PC-3 (cell line): ENCODE measurements at regions not wholly inside any gene's neighbourhood (a gene's known extent, or its start where the extent isn't known, plus 50 kb on each side); places are given as distances from the start of the nearest gene placed in this dataset.

ENCODE experiments used
- ATAC-seq: fragments of 200-7000 bp; cut with Tn5 transposase; 2 replicates; pipeline ENCODE4 v1.9.1; 2020; ENCODE audit warnings: mild to moderate bottlenecking, moderate library complexity
- BruUV-seq: library from RNA; stranded (reverse); fragments of 400-500 nt; replicated peaks from 2 replicates; lab custom pipeline; 2021; lab: Mats Ljungman, UMichigan
- CTCF ChIA-PET: fragments of 300-600 bp; sonication (Branson Sonifier 250); formaldehyde crosslinking; loops from one replicate; lab custom pipeline; 2022; ENCODE audit warnings: antibody characterized with exemption; lab: Charles Lee
- POLR2A ChIA-PET: fragments of 300-600 bp; sonication (Branson Sonifier 250); formaldehyde crosslinking; loops from one replicate; lab custom pipeline; 2022; ENCODE audit warnings: antibody characterized with exemption; ENCODE audit not compliant: unreplicated experiment; lab: Charles Lee
- DNase-seq: peaks from one replicate; pipeline ENCODE4 v3.0.0-alpha.2; 2015
- H2AFZ ChIP-seq: fragments of 300-600 bp; sonication (generic); 2 replicates; pipeline ENCODE4 v1.6.0; 2016; ENCODE audit warnings: antibody characterized with exemption, low read length
- H3F3A ChIP-seq: fragments of 300-600 bp; sonication (generic); one replicate; pipeline ENCODE4 v1.6.0; 2017; ENCODE audit warnings: antibody characterized with exemption, low read length, control low read depth, mild to moderate bottlenecking; ENCODE audit not compliant: unreplicated experiment
- H3K27ac ChIP-seq: fragments of 300-600 bp; sonication (generic); 2 replicates; pipeline ENCODE4 v1.5.1; 2016; ENCODE audit warnings: mild to moderate bottlenecking, low read length
- H3K27me3 ChIP-seq: fragments of 300-600 bp; sonication (generic); 2 replicates; pipeline ENCODE4 v1.6.1; 2016; ENCODE audit warnings: low read length, mixed read lengths
- H3K36me3 ChIP-seq: fragments of 300-600 bp; sonication (generic); 2 replicates; pipeline ENCODE4 v1.6.1; 2016; ENCODE audit warnings: low read depth, mixed run types, low read length, mixed read lengths
- H3K4me1 ChIP-seq: fragments of 300-600 bp; sonication (generic); 2 replicates; pipeline ENCODE4 v1.5.1; 2016; ENCODE audit warnings: low read length; ENCODE audit not compliant: insufficient read depth
- H3K4me2 ChIP-seq: fragments of 300-600 bp; sonication (generic); 2 replicates; pipeline ENCODE4 v1.6.0; 2016; ENCODE audit warnings: low read length
- H3K4me3 ChIP-seq: fragments of 300-600 bp; sonication (generic); 2 replicates; pipeline ENCODE4 v1.5.1; 2016; ENCODE audit warnings: mild to moderate bottlenecking, low read length, mixed read lengths
- H3K79me2 ChIP-seq: fragments of 300-600 bp; sonication (generic); 2 replicates; pipeline ENCODE4 v1.6.1; 2017; ENCODE audit warnings: low read length, mixed read lengths
- H3K9ac ChIP-seq: fragments of 300-600 bp; sonication (generic); 2 replicates; pipeline ENCODE4 v1.6.0; 2016; ENCODE audit warnings: mild to moderate bottlenecking, low read length
- H3K9me2 ChIP-seq: fragments of 300-600 bp; sonication (generic); replicated peaks from 2 replicates; pipeline ENCODE4 v1.6.1; 2016; ENCODE audit warnings: mixed run types, low read length, mixed read lengths
- H3K9me3 ChIP-seq: fragments of 300-600 bp; sonication (generic); 2 replicates; pipeline ENCODE4 v1.6.1; 2016; ENCODE audit warnings: low read length, mixed read lengths
- H4K20me1 ChIP-seq: fragments of 300-600 bp; sonication (generic); 2 replicates; pipeline ENCODE4 v1.6.1; 2016; ENCODE audit warnings: low read length, mixed read lengths
- EZH2 ChIP-seq: fragments of 300-600 bp; sonication (generic); IDR thresholded peaks from one replicate; pipeline ENCODE4 v1.6.1; 2017; ENCODE audit warnings: antibody characterized with exemption, mild to moderate bottlenecking, low read length; ENCODE audit not compliant: unreplicated experiment
- EZH2phosphoT487 ChIP-seq: fragments of 300-600 bp; sonication (generic); IDR thresholded peaks from 2 replicates; pipeline ENCODE4 v1.6.1; 2018; ENCODE audit warnings: mild to moderate bottlenecking, antibody characterized with exemption, low read length, borderline replicate concordance
- intact Hi-C: fragments of 100-400 bp; cut with micrococcal nuclease; formaldehyde crosslinking; loops from 2 replicates; pipeline ENCODE4 v1.9.0; 2023
- TF ChIP-seq, protein P1 (sequence below): fragments of 300-600 bp; sonication (generic); conservative IDR thresholded peaks from 2 replicates; pipeline ENCODE4 v1.5.1; 2017; ENCODE audit warnings: antibody characterized with exemption, low read depth, mild to moderate bottlenecking, low read length

DNA sequence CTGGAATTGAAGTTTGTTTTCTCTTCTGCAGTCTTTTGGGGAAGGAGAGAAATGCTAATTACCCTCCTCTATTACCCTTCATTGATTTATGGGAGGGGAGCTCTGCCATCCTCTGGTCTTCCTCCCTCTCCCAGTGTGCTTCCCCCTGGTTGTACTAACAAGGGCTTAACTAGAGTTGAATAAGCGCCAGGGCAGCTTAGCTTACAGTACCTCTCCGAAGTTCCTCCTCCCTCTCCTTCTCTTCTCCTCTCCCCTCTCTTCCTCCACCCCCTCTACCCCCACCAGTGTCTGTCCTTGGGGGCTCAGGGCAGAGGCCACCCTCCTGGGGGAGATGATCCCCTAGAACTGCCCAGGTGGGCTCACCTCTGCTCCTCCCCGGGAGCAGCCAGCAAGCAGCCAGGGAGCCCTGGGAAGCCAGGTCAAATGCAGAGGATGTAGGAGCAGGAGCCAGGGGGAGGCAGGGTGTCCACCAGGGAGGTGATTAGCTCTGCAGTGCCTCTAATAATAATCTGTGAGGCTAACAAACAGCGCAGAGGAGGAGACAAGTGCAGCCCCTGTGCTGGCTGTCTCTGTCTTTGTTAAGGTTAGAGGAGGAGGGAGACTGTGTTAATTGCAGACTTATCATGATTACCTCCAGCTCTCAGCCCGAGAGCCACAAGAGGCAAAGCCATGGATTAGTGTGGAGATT, 191.6 kb upstream of the CADM1 start:
- ChIA-PET POLR2A (no interaction called here), CTCF (no interaction called here)
- BruUV-seq = no TSS peak
- no peak overlapping the region for H3K27ac ChIP-seq
- H3K4me1 ChIP-seq = no peaks in the 10 kb centered on the region
- TF ChIP-seq, protein P1, sequence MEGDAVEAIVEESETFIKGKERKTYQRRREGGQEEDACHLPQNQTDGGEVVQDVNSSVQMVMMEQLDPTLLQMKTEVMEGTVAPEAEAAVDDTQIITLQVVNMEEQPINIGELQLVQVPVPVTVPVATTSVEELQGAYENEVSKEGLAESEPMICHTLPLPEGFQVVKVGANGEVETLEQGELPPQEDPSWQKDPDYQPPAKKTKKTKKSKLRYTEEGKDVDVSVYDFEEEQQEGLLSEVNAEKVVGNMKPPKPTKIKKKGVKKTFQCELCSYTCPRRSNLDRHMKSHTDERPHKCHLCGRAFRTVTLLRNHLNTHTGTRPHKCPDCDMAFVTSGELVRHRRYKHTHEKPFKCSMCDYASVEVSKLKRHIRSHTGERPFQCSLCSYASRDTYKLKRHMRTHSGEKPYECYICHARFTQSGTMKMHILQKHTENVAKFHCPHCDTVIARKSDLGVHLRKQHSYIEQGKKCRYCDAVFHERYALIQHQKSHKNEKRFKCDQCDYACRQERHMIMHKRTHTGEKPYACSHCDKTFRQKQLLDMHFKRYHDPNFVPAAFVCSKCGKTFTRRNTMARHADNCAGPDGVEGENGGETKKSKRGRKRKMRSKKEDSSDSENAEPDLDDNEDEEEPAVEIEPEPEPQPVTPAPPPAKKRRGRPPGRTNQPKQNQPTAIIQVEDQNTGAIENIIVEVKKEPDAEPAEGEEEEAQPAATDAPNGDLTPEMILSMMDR = no peak
- TF ChIP-seq EZH2 (no peak), EZH2phosphoT487 (no peak)
- H3K9me2 ChIP-seq = no peaks in the 10 kb centered on the region
- DNase-seq = no peak
- H3K4me2 ChIP-seq = no peak overlapping the region
- H3K9me3 ChIP-seq = peaks cover 15% of the 10 kb centered on the region; the same call in 1 of the 2 replicates
- no peaks in the 10 kb centered on the region for H3F3A ChIP-seq
- ATAC-seq = no peak
- no peaks in the 10 kb centered on the region for H3K27me3 ChIP-seq
- H2AFZ ChIP-seq = no peak overlapping the region
- no peaks in the 10 kb centered on the region for H3K36me3 ChIP-seq
- intact Hi-C loops = no loop called here
- no peaks in the 10 kb centered on the region for H3K79me2 ChIP-seq
- H3K9ac ChIP-seq = no peak overlapping the region
- H4K20me1 ChIP-seq = no peaks in the 10 kb centered on the region
- no peak overlapping the region for H3K4me3 ChIP-seq

DNA sequence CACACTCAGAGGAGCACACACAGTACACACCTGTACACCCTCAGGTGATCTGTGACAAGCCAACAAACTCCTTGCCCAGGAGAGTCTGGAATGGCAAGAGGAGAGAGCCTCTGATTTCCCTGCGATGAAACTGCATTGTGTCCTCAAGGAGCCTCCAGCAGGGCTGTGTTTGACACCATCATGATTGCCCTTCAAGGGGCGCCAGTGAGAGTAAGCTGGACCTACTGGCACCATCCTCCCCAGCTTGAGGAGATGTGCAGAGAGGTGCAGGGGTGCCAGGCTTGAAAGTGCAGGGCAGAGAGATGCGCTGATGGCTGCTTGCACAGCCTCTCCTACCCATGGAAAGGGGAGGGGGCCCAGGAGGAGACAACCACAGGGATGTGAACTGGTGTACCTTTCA, 188.8 kb upstream of the CADM1 start:
- CTCF ChIA-PET = no interaction called here
- H3K79me2 ChIP-seq = no peaks in the 10 kb centered on the region
- H3K4me1 ChIP-seq = no peaks in the 10 kb centered on the region
- peaks cover 3% of the 10 kb centered on the region; the same call in 1 of the 2 replicates for H3K9me3 ChIP-seq
- intact Hi-C loops = no loop called here
- DNase-seq = no peak
- H3K27ac ChIP-seq = no peak overlapping the region
- H3K36me3 ChIP-seq = no peaks in the 10 kb centered on the region
- no TSS peak for BruUV-seq
- H4K20me1 ChIP-seq = no peaks in the 10 kb centered on the region
- TF ChIP-seq, protein P1 = no peak
- no peak for TF ChIP-seq EZH2phosphoT487
- TF ChIP-seq EZH2 = no peak
- POLR2A ChIA-PET = no interaction called here
- ATAC-seq = no peak
- H3K9me2 ChIP-seq = no peaks in the 10 kb centered on the region
- H3K4me3 ChIP-seq = no peak overlapping the region
- no peak overlapping the region for H3K4me2 ChIP-seq
- H2AFZ ChIP-seq = no peak overlapping the region
- H3K9ac ChIP-seq = no peak overlapping the region
- H3K27me3 ChIP-seq = no peaks in the 10 kb centered on the region
- H3F3A ChIP-seq = no peaks in the 10 kb centered on the region

DNA sequence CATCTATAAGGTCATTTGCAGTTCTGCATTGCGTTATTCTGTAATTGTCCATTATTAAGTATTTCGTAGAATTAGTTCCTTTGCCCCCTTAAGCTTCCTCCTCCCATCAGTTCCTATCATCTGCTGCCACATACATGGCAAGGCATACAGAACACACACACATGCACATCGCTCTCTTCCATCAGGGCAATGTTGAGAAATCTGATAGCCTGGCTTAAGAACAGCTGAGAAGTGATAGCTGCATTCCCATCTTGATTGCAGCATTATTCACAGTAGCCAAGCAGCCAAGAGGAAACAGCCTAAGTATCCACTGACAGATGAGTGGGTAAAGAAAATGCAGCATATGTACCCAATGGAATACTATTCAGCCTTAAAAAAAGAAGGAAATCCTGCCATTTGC, 186.8 kb upstream of the CADM1 start:
- H3K36me3 ChIP-seq = no peaks in the 10 kb centered on the region
- BruUV-seq = no TSS peak
- H3K27me3 ChIP-seq = no peaks in the 10 kb centered on the region
- intact Hi-C loops = no loop called here
- no peaks in the 10 kb centered on the region for H4K20me1 ChIP-seq
- no peaks in the 10 kb centered on the region for H3K9me2 ChIP-seq
- no peaks in the 10 kb centered on the region for H3F3A ChIP-seq
- peaks cover 4% of the 10 kb centered on the region; the same call in 1 of the 2 replicates for H3K9me3 ChIP-seq
- H3K79me2 ChIP-seq = no peaks in the 10 kb centered on the region
- ATAC-seq = no peak
- TF ChIP-seq, protein P1 = no peak
- no peak for TF ChIP-seq EZH2
- TF ChIP-seq EZH2phosphoT487 = no peak
- no peak overlapping the region for H2AFZ ChIP-seq
- ChIA-PET CTCF (no interaction called here), POLR2A (no interaction called here)
- no peak for DNase-seq
- H3K27ac ChIP-seq = no peak overlapping the region
- H3K4me1 ChIP-seq = no peaks in the 10 kb centered on the region
- no peak overlapping the region for H3K4me3 ChIP-seq
- no peak overlapping the region for H3K4me2 ChIP-seq
- H3K9ac ChIP-seq = no peak overlapping the region
